IPS DF 6.9 (cell line): ENCODE measurements at regions not wholly inside any gene's neighbourhood (a gene's known extent, or its start where the extent isn't known, plus 50 kb on each side); places are given as distances from the start of the nearest gene placed in this dataset.
"Not testable (repeated sequence)": the region's sequence is repeated elsewhere in the genome, so short reads cannot be mapped to it uniquely, and the experiment has no call there.

Source experiments
- DNase-seq: peaks from one replicate; pipeline ENCODE4 v3.0.0-alpha.2; 2013; ENCODE audit warnings: low read depth, low spot score
- H3K27ac ChIP-seq: one replicate; pipeline ENCODE4 v1.5.1; 2013; ENCODE audit warnings: low read length, control low read depth
- H3K27me3 ChIP-seq: 2 replicates; pipeline ENCODE4 v1.6.1; 2013; ENCODE audit warnings: mild to moderate bottlenecking, low read length; ENCODE audit not compliant: control insufficient read depth, insufficient read depth
- H3K36me3 ChIP-seq: 2 replicates; pipeline ENCODE4 v1.6.1; 2013; ENCODE audit warnings: low read length; ENCODE audit not compliant: control insufficient read depth, insufficient read depth
- H3K4me1 ChIP-seq: 2 replicates; pipeline ENCODE4 v1.6.1; 2013; ENCODE audit warnings: low read length; ENCODE audit not compliant: control insufficient read depth, insufficient read depth
- H3K4me3 ChIP-seq: 2 replicates; pipeline ENCODE4 v1.5.1; 2013; ENCODE audit warnings: mild to moderate bottlenecking, low read length
- H3K9me3 ChIP-seq: 2 replicates; pipeline ENCODE4 v1.6.1; 2013; ENCODE audit warnings: low read length, inconsistent platforms; ENCODE audit not compliant: control insufficient read depth, insufficient read depth
- WGBS: extraction: QIAGEN DNeasy Blood & Tissue Kit; methylation state at CpG from one replicate; pipeline ENCODE4 v1.1.7; 2013; ENCODE audit warnings: mixed read lengths, missing lambda C conversion rate; ENCODE audit not compliant: insufficient read length, insufficient coverage; 5-methylcytosine and 5-hydroxymethylcytosine counted together

GRCh38 chr1:3992103-3992556, 92.1 kb upstream of the C1orf174 start:
- Histone ChIP-seq H3K4me1 (no peaks in the 10 kb centered on the region), H3K36me3 (no peaks in the 10 kb centered on the region), H3K9me3 (peaks cover 36% of the 10 kb centered on the region), H3K27me3 (no peaks in the 10 kb centered on the region), H3K4me3 (no peak overlapping the region), H3K27ac (no peak overlapping the region)
- no peak for DNase-seq
- WGBS: no CpG with 5 or more reads among the region's 2 CpGs

- Histone ChIP-seq H3K36me3 (no peaks in the 10 kb centered on the region), H3K27ac (no peak overlapping the region), H3K4me1 (no peaks in the 10 kb centered on the region), H3K4me3 (no peak overlapping the region), H3K9me3 (peaks cover 33% of the 10 kb centered on the region), H3K27me3 (no peaks in the 10 kb centered on the region)
- DNase-seq: no peak
- WGBS: no CpG with 5 or more reads among the region's 6 CpGs
Measured at GRCh38 chr1:3992746-3993145, 92.7 kb upstream of the C1orf174 start.

GRCh38 chr1:3993619-3994375, 93.7 kb upstream of the C1orf174 start:
- WGBS: no CpG with 5 or more reads among the region's 25 CpGs
- peaks cover 34% of the 10 kb centered on the region for H3K9me3 ChIP-seq
- no peaks in the 10 kb centered on the region for H3K36me3 ChIP-seq
- no peak overlapping the region for H3K4me3 ChIP-seq
- H3K27ac ChIP-seq: no peak overlapping the region
- no peaks in the 10 kb centered on the region for H3K27me3 ChIP-seq
- H3K4me1 ChIP-seq: no peaks in the 10 kb centered on the region
- DNase-seq: no peak

- Histone ChIP-seq H3K4me3 (no peak overlapping the region), H3K36me3 (no peaks in the 10 kb centered on the region), H3K4me1 (no peaks in the 10 kb centered on the region), H3K27ac (no peak overlapping the region), H3K27me3 (no peaks in the 10 kb centered on the region), H3K9me3 (peaks cover 35% of the 10 kb centered on the region)
- WGBS: no CpG with 5 or more reads among the region's 14 CpGs
- no peak for DNase-seq
Measured at GRCh38 chr1:3995141-3995780, 95.2 kb upstream of the C1orf174 start.

- Histone ChIP-seq H3K27ac (no peak overlapping the region), H3K4me1 (no peaks in the 10 kb centered on the region), H3K9me3 (peaks cover 38% of the 10 kb centered on the region), H3K27me3 (no peaks in the 10 kb centered on the region), H3K36me3 (no peaks in the 10 kb centered on the region), H3K4me3 (no peak overlapping the region)
- WGBS: 100% methylated on average over 5 of the region's 15 CpGs
- no peak for DNase-seq
Measured at GRCh38 chr1:3996846-3997705, 97.0 kb upstream of the C1orf174 start.

- H3K4me1 ChIP-seq: no peaks in the 10 kb centered on the region
- no CpG with 5 or more reads among the region's 10 CpGs for WGBS
- peaks cover 32% of the 10 kb centered on the region for H3K9me3 ChIP-seq
- DNase-seq: no peak
- no peak overlapping the region for H3K27ac ChIP-seq
- no peaks in the 10 kb centered on the region for H3K27me3 ChIP-seq
- no peaks in the 10 kb centered on the region for H3K36me3 ChIP-seq
- H3K4me3 ChIP-seq: no peak overlapping the region
Measured at GRCh38 chr1:3998086-3998485, 98.0 kb upstream of the C1orf174 start.

- peaks cover 24% of the 10 kb centered on the region for H3K9me3 ChIP-seq
- not testable (repeated sequence) for H3K4me1 ChIP-seq, H3K4me3 ChIP-seq, H3K27me3 ChIP-seq, H3K36me3 ChIP-seq, DNase-seq, H3K27ac ChIP-seq
- WGBS: no CpG with 5 or more reads among the region's 19 CpGs
Measured at GRCh38 chr1:3999514-3999913, 99.4 kb upstream of the C1orf174 start.

GRCh38 chr1:3999941-4000735, 100.1 kb upstream of the C1orf174 start:
- Histone ChIP-seq H3K9me3 (peaks cover 23% of the 10 kb centered on the region), H3K27me3 (no peaks in the 10 kb centered on the region), H3K27ac (no peak overlapping the region), H3K4me3 (no peak overlapping the region), H3K36me3 (no peaks in the 10 kb centered on the region), H3K4me1 (no peaks in the 10 kb centered on the region)
- no peak for DNase-seq
- WGBS: no CpG with 5 or more reads among the region's 21 CpGs

GRCh38 chr1:4000811-4001251, 100.8 kb upstream of the C1orf174 start:
- no peaks in the 10 kb centered on the region for H3K4me1 ChIP-seq
- H3K4me3 ChIP-seq: no peak overlapping the region
- WGBS: no CpG with 5 or more reads among the region's 17 CpGs
- H3K27me3 ChIP-seq: no peaks in the 10 kb centered on the region
- H3K27ac ChIP-seq: no peak overlapping the region
- H3K36me3 ChIP-seq: no peaks in the 10 kb centered on the region
- H3K9me3 ChIP-seq: peaks cover 18% of the 10 kb centered on the region
- DNase-seq: no peak

GRCh38 chr1:4001461-4001860, 101.4 kb upstream of the C1orf174 start:
- Histone ChIP-seq H3K36me3 (no peaks in the 10 kb centered on the region), H3K9me3 (peaks cover 16% of the 10 kb centered on the region), H3K27ac (no peak overlapping the region), H3K27me3 (no peaks in the 10 kb centered on the region), H3K4me1 (no peaks in the 10 kb centered on the region), H3K4me3 (no peak overlapping the region)
- no CpG with 5 or more reads among the region's 10 CpGs for WGBS
- no peak for DNase-seq
